Pancreas (tissue), 10 donors: ENCODE measurements at regions not wholly inside any gene's neighbourhood (a gene's known extent, or its start where the extent isn't known, plus 50 kb on each side); places are given as distances from the start of the nearest gene placed in this dataset.

Experiments used
- ATAC-seq, 4 donors: fragments of 200-7000 bp; cut with Tn5 transposase; one replicate each; pipeline versions ENCODE4 v1.8.0 to v1.9.1; 2020; ENCODE audit warnings: mild to moderate bottlenecking in 4 of 4, moderate library complexity in 4 of 4
- DNase-seq, 6 donors: peaks; one replicate each; pipeline ENCODE4 v3.0.0-alpha.2; 2020
- FAIRE-seq: peaks from 2 replicates; lab custom pipeline; 2012; peaks lifted over from hg19 to GRCh38; lab: Jason Lieb, UNC
- H3K27ac ChIP-seq, 4 donors: fragments of 200-600 bp; sonication (generic); 1 replicate in 3 of 4; 2 replicates in 1 of 4; pipeline versions ENCODE4 v1.5.0 to v1.8.0; 2020
- H3K27me3 ChIP-seq, 4 donors: fragments of 200-600 bp; one replicate each; pipeline ENCODE4 v1.8.0; 2021
- H3K36me3 ChIP-seq, 3 donors: fragments of 200-600 bp; sonication (generic) in 1 of 3; one replicate each; pipeline versions ENCODE4 v1.5.0 to v1.8.0; 2020 to 2021
- H3K4me1 ChIP-seq, 3 donors: fragments of 200-600 bp; one replicate each; pipeline ENCODE4 v1.8.0; 2021
- H3K4me3 ChIP-seq, 4 donors: fragments of 200-600 bp; sonication (generic) in 2 of 4; one replicate each; pipeline versions ENCODE4 v1.5.0 to v1.8.0; 2020 to 2021
- H3K9me3 ChIP-seq, 4 donors: fragments of 200-600 bp; one replicate each; pipeline ENCODE4 v1.8.0; 2021
- WGBS, 2 donors: extraction: QIAGEN DNeasy Blood & Tissue Kit; methylation state at CpG; one replicate each; pipeline ENCODE4 v1.1.7; 2013; 5-methylcytosine and 5-hydroxymethylcytosine counted together
- intact Hi-C, 3 donors: fragments of 100-400 bp; cut with DNase I; formaldehyde crosslinking; loops; one replicate each; pipeline versions ENCODE4 v1.11.1 to v1.14.2; 2022
- TF ChIP-seq, protein P1 (sequence below), 4 donors: fragments of 200-600 bp; sonication (generic) in 3 of 4; IDR thresholded peaks; one replicate each; pipeline versions ENCODE4 v1.5.0 to v1.8.0; 2021; ENCODE audit warnings: antibody characterized with exemption in 4 of 4
- donor health status: healthy with polysubstance abuse.
- donor health status: DM: no; HTN: no; CAD: no; lungs with moderate emphysema.
- donor health status: DM: no; HTN: no; CAD: no.
- donor health status: control.
- donor health status: control.
- donor health status: Bipolar disorder and iron deficiency.
- donor health status: DM: yes; HTN: yes; CAD: no.
- donor health status: DM: no; HTN: no; CAD: no.
- donor health status: DM: no; HTN: no; CAD: no.
- donor health status: DM: yes; HTN: yes; CAD: no.

DNA sequence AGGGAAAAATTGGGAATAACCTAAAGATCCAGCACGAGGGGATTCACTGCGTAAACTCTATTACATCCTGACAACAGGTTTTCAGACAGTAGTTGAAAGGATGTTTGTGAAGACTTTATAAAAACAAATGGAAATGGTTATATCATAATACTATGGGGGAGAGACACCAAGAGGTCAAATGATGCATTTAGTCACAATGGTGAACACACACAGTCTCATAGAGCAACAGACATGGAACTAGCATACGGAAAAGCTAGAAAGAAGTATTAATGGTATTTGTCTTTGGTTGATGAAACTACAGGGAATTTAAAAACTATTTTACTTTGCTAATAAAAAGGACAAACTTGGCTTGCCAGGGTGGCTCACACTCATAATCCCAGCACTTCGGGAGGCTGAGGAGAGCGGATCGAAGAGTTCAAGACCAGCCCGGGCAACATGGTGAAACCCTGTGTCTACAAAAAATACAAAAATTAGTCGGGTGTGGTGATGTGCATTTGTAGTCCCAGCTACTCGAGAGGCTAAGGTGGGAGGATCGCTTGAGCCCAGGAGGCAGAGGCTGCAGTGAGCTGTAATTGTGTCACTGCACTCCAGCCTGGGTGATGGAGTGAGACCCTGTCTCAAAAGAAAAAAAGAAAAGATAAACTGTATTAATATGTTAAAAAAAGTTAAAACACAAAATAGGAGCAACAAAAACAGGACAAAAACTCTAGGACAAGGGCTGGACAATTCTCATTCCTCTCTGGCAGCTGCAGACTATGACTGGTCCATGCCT is 94.8 kb downstream of the MYCN start:
- intact Hi-C loops, result no loop called here
- WGBS, 2 donors, result 86 to 92% methylated on average over 10 of the region's 10 CpGs
- no peak for FAIRE-seq
- no peak overlapping the region for H3K4me3 ChIP-seq
- H3K36me3 ChIP-seq, result no peaks in the 10 kb centered on the region
- TF ChIP-seq, protein P1, sequence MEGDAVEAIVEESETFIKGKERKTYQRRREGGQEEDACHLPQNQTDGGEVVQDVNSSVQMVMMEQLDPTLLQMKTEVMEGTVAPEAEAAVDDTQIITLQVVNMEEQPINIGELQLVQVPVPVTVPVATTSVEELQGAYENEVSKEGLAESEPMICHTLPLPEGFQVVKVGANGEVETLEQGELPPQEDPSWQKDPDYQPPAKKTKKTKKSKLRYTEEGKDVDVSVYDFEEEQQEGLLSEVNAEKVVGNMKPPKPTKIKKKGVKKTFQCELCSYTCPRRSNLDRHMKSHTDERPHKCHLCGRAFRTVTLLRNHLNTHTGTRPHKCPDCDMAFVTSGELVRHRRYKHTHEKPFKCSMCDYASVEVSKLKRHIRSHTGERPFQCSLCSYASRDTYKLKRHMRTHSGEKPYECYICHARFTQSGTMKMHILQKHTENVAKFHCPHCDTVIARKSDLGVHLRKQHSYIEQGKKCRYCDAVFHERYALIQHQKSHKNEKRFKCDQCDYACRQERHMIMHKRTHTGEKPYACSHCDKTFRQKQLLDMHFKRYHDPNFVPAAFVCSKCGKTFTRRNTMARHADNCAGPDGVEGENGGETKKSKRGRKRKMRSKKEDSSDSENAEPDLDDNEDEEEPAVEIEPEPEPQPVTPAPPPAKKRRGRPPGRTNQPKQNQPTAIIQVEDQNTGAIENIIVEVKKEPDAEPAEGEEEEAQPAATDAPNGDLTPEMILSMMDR (IDR thresholded peaks at IDR 0.05), result no peak
- DNase-seq, result no peak
- H3K4me1 ChIP-seq, result no peaks in the 10 kb centered on the region
- ATAC-seq, result no peak
- H3K27ac ChIP-seq, result no peak overlapping the region
- no peaks in the 10 kb centered on the region for H3K9me3 ChIP-seq
- no peaks in the 10 kb centered on the region for H3K27me3 ChIP-seq

DNA sequence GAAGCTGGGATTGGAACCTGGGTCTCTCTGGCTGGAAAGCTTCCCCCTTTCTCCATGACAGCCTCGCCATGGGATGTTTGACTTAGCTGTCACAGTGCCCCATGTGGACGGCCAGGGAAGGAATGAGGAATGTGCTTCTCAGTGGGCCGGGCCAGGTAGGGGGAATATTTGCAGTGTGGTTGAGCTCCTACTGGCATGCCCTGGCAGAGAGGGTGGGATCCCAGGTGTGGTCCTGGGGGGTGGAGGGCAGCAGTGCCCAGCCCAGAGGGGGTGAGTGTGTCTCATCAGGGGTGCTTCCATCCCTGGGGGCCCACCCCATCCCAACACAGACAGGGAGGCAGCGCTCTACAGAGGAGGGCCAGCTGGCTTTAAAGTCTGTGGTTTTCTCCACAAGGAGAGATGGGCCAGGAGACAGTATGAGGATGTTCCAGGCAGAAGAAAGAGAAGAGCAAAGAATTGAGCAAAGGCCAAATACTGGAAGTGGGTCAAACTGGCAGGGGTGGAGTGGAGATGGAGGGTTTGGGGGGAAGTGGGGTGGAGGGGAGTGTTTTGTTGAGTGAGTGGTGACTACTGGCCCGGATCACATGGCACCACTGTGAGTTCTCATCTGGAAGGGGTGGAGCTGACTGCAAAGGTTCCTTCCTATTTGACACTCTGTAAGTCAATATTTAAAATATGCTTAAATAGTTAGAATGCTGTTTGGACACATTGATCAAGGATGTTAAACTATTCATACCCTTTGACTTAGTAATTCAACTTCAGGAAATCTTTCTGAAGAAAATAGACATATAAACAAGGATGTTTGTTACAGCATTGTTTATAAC is 94.0 kb downstream of the MYCN start:
- Histone ChIP-seq H3K27ac (no peak overlapping the region), H3K9me3 (no peaks in the 10 kb centered on the region), H3K27me3 (no peaks in the 10 kb centered on the region), H3K4me3 (no peak overlapping the region), H3K4me1 (no peaks in the 10 kb centered on the region), H3K36me3 (no peaks in the 10 kb centered on the region)
- ATAC-seq (no peak), DNase-seq (no peak), FAIRE-seq (no peak)
- intact Hi-C loops, result no loop called here
- TF ChIP-seq, protein P1 (IDR thresholded peaks at IDR 0.05), result no peak
- whole genome bisulfite sequencing, 2 donors, result 43 to 53% methylated on average over 5 of the region's 5 CpGs

DNA sequence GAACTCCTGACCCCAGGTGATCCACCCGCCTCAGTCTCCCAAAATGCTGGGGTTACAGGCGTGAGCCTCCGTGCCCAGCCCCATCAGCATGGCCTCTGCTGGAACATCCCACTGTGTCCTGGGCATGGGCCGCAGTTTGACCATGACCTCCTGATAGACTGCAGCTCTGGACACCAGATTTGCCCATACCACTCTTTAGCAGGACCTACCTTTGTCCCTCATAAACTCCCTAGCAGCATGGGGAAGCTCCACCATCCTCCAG is 92.6 kb downstream of the MYCN start:
- Histone ChIP-seq H3K27ac (no peak overlapping the region), H3K4me1 (no peaks in the 10 kb centered on the region), H3K9me3 (no peaks in the 10 kb centered on the region), H3K27me3 (no peaks in the 10 kb centered on the region), H3K4me3 (no peak overlapping the region), H3K36me3 (no peaks in the 10 kb centered on the region)
- ATAC-seq (no peak), FAIRE-seq (no peak), DNase-seq (no peak)
- WGBS, 2 donors, result 90 to 95% methylated on average over 4 of the region's 4 CpGs
- TF ChIP-seq, protein P1 (IDR thresholded peaks at IDR 0.05), result no peak
- intact Hi-C loops, result no loop called here

DNA sequence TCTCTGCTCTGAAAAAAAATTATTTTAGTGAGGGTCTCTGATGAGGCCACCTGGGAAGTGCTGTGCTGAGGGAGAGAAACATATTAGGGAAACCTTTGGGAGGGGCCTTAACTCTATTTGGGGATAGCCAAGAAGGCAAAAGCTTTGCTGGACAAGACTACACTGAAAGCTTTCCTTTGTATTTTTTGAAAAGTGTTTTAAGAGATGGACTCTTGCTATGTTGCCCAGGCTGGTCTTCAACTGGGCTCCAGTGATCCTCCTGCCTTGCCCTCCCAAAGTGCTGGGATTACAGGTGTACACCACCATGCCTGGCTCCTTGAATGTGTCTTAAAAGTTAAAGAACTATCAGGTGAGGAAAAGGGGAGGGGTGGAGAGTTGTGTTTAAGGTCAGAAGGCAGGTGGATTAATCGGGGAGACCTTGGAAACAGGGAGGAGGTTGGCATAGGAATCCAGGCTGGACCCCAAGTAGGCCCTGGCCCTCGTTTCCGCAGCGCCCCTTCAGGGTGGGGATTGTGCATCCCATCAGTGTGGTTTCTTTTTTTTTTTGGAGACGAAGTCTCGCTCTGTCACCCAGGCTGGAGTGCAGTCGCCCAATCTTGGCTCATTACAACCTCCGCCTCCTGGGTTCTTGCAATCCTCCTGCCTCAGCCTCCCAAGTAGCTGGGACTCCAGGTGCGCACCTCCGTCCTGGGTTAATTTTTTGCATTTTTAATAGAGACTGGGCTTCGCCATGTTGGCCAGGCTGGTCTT is 92.1 kb downstream of the MYCN start:
- H3K36me3 ChIP-seq, result no peaks in the 10 kb centered on the region
- H3K4me1 ChIP-seq, result no peaks in the 10 kb centered on the region
- FAIRE-seq (no peak), DNase-seq (no peak), ATAC-seq (no peak)
- TF ChIP-seq, protein P1 (IDR thresholded peaks at IDR 0.05), result no peak
- no peaks in the 10 kb centered on the region for H3K27me3 ChIP-seq
- H3K9me3 ChIP-seq, result no peaks in the 10 kb centered on the region
- intact Hi-C loops, result no loop called here
- H3K4me3 ChIP-seq, result no peak overlapping the region
- H3K27ac ChIP-seq, result no peak overlapping the region
- 89 to 92% methylated on average over 11 of the region's 11 CpGs for WGBS, 2 donors
